HG03103 (cell line): ENCODE measurements at regions not wholly inside any gene's neighbourhood (a gene's known extent, or its start where the extent isn't known, plus 50 kb on each side); places are given as distances from the start of the nearest gene placed in this dataset.
A peak's percentile ranks its signal among the peaks of the same experiment; 100 is the strongest.
"Not testable (repeated sequence)": the region's sequence is repeated elsewhere in the genome, so short reads cannot be mapped to it uniquely, and the experiment has no call there.

Experiments used
- ATAC-seq: cut with Tn5 transposase; IDR thresholded peaks from one replicate; pipeline ENCODE4 v1.9.1; 2021; ENCODE audit warnings: low read depth; ENCODE audit not compliant: unreplicated experiment

DNA sequence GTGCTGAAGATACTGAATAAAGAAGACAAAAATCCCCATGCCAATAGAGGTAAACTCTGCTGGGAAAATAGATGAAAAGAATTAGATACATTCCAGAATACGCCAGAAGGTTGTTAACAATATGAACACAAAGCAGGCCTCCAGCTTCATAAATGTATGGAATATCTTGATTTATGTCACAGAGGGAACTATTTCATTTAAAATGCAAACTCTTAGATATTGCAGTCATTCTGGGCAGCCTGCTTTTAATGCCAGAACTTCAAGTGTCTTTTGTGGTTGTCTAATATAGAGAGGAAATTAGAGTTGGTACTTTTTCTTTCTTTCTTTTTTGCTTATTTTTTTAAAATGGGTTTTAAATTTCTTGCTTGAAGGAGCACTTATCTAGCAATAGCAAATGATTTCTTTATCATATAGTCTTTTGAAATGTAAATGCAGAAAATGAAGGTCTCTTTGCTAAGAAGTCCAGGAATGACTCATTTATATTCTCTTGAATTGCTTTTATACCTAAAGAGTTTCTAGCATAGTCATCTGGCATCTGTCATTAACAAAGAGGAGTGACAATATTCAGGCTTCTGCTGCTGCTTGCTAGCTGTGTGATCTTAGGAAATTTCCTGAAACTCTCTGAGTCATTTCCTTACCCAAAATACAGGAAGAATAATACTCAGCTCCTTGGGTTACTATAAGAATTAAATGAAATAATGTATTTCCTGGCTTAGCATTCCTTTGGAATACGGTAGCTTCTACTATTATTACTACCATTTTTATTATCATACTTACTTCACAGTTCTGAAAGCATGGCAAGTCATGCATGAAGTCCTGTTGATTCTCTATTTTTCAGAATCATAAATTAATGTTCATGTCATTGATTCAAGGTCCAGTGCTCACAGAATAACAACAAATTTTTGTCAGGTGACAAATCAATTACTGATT lies 527.6 kb downstream of the DIPK2A start:
- no peak for ATAC-seq

DNA sequence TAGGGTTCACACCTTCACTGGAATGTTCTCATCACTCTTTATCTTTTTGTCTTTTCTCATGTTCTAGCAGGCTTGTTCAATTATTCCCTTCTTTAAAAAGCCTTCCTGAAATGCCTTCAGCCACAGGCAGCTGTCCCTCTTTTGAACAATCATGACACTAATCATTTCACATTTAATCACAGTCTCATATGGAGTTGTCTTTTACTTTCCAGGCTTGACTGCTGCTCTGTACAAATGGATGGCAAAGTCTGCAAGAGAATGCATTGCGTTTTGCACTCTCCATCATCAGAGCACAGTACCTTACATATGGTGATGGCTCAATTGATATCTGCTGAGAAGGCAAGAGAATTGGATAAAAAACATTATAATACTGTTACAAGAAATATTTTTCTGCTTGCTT lies 529.8 kb downstream of the DIPK2A start:
- no peak for ATAC-seq

DNA sequence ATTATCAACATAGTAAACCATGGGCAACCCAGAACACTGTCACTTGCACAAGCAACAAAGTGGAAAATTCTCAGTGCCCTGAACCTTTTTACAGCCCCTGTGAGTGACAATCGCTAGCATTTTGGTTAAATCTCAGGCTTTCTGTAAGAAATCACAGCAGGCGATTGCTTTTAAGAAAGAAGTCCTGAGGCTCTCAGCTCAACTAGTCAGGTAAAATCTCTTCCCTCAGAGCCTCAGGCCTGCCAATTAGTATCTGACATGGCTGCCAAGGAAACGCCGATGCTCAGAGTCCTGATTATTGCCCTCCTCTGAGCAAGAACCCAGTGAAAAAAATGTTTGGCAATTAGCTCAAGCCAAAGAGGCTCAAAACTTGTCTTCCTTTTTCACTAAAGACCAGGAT lies 530.8 kb downstream of the DIPK2A start:
- no peak for ATAC-seq

DNA sequence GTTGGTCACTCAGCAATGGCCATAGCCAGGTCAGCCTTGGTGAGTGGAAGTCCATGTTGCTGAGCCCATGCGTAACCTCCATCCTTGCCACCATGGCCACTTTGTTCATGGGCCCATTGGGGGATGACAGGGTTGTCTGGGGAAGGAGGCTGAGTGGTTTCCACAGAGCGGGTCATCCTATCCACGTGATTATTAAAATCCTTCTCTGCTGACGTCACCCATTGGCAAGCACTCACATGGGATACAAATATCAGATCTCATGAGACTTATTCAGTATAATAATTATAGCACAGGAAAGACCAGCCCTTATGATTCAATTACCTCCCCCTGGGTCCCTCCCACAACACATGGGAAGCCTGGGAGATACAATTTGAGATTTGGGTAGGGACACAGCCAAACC lies 534.8 kb downstream of the DIPK2A start:
- not testable (repeated sequence) for ATAC-seq

DNA sequence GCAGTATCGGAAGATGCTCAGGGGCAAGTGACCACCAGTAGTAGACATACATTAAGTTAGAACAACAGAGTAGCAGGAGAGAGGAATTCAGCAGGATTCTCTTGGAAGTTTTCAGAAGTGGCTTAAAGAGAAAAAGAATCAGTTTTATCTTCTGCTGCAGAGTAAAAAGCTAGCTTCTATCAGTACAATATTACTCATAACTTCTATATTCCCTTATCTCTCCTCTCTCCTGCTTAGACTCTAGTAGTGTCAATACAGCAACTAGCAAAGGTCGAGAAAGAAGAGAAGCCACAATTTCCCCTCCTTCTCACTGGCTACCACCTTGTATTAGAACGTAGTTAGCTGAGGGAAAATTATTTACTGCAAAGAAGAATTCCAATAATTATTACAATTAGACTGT lies 539.7 kb downstream of the DIPK2A start:
- ATAC-seq, result no peak

DNA sequence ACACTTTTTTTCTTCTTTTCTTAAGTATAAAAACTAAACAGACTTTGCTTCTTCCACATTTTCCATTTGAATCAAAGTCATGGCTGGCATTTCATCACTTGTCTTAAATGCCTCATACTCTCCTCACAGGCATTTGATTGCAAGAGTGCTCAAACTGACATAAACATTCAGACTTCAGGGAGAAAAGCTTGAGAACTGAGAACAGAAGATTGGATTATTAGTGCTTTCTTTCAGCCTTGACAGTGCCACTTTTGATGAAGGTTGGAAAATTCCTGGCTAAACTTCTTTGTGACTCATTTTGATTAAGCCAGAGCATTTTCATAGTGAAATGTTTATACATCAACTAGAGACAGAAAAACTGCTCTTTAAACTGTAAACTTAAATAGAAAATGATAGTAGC lies 544.4 kb downstream of the DIPK2A start:
- ATAC-seq, result no peak

DNA sequence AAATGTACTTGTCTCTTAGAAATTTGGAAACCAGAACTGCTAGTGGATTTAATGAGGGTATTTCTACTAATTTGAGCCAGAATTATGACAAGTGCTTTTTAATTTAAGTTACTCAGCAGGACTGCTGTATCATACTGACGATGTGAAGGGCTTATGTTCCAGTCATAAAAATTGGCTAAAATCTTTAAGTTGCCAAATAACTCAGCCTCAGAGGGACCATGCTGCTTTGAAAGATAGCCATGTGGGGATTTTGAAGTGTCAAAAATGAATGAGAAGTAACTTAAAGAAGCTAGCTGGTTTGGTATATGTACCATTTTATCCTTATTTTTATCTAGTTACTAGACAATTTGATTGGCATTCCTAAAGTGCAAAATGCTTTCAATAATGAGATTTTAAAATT lies 545.0 kb downstream of the DIPK2A start:
- no peak for ATAC-seq

DNA sequence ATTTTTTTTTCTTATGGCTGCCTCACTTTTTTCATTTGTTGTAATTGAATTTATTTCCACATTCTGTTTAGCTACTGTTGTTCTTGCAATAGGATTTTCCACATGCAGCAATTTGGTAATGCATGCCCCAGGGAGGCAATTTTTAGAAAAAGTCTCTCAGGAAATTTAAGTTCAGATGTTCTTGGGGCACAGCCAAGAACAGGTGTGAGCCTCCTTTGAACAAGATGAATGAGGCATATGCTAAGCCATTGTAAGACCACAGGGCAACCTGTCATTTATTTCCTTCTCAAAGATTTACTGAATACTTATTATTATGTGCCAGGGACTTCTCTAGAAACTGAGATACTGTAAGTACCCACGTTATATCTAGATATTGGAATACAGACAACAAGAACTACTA lies 549.5 kb downstream of the DIPK2A start:
- no peak for ATAC-seq

DNA sequence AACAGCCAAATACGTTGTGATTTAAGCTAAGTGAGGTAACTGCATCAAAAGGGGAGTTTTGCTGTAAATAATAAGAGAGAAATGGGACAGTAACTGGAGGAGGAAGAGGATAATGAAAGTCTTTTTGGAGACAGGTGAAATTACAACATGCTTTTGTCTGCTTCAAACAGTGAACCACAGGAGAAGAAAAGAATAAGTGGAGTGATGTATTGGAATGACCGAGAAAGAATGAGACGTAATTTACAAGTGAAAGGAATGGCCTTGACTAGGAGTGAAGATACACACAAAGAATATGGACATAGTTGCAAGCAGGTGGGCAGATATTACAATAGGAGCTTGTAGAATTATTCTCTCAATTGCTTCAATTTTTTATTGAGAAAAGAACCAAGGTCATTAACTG lies 550.8 kb downstream of the DIPK2A start:
- ATAC-seq, result no peak

DNA sequence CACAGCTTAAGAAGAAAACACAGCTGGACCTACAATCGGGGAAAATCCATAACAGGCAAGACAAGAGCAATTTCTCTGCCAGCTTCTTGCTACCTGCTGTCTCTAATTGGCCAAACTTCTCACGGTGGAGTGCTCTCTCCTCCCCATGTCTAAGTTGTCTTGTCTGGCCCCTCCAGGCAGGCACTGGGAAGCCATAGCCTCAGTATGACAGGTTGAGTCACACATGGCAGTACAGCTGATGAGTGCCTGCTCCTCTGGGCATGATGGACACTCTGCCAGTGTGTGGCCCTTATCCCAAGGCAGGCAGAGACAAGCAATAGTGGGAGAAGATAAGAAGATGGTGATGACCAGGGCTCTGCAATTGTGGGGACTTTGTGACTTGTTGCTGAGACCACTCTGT lies 551.8 kb downstream of the DIPK2A start:
- ATAC-seq, result no peak

DNA sequence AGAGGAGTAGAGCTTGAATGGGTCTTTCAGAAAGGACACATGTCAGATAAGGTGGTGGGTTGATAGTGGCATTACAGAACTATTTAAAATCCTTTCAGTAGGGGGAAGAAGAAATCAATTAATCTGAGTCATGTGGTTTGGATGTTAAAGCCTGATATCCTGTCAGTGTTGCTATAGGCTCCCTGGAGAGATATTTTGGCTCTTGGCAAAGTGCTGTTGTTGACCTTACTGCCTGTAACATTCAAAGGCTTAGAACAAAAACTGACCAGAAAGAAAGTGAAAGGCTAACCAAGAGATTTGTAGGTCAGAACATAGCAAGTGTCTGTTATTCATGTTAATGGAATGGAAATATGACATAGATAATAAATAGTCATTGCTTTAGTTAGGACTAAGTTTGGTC lies 552.9 kb downstream of the DIPK2A start:
- no peak for ATAC-seq

DNA sequence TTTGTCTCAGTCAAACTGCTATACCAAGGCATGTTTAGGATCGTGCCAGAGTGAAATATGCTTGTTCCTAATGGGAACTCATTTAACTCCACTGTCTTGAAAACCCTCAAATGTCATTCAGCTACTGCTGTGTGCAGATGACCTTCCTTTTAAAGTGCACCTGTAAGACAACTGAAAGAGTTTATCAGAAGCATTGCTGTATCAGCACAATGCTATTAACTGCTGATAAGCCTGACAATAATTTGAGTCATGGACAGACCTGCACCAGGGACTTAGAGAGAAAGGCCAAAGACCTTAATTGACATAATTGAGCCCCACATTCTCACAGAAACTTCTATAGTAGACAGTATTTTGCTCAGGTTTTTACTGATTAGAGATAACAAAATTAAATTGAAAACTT lies 557.9 kb downstream of the DIPK2A start:
- no peak for ATAC-seq

DNA sequence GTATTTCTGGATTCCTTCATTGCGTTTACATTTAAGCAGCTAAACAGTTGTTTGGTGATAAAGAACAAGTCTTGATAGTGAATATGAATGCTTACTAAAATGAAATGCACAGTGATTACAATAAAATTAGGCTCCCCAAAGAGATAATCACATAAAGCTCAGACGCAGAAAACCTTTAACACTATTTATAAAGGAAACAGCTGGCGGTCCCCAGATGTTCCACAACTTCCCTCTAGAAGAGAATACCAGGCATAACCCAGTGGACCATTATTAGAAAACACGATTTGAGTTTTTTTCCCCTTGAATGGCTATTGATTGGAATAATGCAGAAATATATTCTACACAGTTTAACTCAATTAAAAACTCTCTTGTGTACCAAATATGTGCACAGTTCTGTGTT lies 573.2 kb downstream of the DIPK2A start:
- no peak for ATAC-seq

DNA sequence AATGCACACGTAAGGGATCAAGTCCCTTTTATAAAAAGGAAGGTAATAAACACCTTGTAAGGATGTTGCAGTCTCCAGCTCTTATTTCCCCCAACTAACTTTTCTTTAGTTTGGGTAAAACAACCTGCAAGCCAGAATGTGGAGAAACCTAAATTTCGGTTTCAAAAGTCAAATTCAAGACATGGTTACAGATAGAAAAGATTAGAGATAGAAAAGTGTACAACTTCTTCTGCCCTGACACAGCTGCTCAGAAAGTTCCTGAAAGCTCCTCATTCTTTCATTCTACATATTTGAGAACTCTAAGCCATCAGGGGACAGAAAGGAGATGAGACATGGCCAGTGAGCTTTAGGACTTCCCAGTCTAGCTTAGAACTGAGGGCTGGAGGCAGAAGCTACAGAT lies 574.9 kb downstream of the DIPK2A start:
- no peak for ATAC-seq

DNA sequence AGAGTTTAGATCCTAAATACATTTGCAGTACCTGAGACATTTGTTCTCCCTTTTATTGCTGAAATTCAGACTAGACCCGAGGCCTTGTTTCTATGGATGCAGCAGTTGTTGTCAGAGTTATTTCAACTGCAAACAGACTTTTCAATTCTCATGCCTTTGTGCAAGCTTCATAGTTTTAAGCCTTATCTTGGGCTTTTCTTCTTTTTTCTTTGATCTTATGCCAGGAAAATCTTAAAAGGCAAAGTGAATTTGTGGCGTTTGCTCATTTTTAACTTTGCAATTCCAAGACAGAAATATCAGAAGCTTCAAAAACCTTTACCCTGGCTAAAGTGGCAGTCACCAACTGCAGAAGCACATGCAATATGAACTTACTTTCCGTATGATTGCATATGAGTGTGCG lies 576.7 kb downstream of the DIPK2A start:
- no peak for ATAC-seq

DNA sequence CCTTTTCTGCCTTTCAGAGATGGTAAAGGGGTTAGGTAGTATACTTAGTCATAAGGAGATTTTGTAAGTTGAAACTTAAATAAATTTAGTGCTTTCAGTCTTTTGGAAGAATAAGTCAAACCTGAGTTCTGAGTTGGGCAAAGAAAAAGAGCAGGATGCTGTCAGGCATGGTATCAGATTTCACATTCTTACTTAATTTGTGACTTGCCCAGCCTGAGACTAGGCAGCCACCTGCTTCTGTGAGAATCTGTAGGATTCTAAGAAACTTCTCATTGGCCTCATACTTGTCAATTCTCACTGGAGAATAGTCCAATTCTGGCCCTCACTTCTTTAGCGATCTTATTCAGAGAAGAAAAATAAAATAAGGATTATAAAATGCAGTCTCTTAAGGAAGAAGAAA lies 577.5 kb downstream of the DIPK2A start:
- ATAC-seq, result no peak

DNA sequence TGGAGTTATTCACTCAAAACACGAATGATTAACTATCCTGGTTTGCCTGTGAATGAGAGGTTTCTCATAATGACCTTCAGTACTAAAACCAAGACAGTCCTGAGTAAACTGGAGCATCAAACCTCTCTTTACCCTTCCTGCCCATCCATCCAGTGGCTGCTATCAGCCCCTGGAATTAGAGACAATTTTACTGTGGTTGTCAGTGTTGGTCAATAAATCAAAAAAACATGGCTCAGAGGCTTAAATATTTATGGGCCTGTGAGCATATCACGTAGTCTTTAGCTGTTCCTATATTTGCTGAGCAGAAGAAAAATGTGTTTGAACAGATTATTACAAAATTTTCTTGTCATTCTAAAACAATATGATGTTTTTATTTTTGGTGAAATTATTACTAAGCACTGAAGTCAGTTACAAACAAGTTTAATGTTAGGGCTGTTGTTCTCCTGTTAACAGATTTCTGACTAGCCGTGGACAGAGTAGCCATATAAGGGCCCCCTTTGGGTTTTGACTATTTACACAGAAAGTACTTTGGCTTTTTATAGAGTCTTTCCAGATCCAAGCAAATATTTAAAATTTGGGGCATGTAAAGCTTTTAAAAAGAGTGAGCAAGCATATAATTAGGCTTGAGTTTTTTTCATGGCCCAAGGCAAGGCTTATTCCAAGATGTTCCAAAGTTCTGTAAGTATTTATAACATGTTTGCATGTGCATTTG lies 580.9 kb downstream of the DIPK2A start:
- ATAC-seq, result no peak

DNA sequence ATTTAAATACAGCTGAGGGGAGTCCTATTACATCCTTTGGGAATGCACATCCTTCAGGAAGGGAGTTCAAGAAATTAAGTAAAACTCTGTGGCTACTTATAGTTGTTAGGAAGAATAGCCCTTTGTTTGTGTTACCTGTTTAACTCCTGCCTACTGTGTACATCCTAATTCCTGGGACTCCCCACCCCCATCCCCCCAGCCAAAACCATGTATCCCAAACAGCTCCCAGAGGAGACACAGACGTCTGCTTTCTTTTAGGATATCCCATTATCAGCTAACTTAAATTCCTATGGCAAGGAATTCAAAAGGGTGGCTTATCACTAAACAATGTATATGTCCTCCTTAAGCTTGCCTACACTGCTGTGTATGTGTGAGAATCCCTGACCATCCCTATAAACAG lies 581.7 kb downstream of the DIPK2A start:
- no peak for ATAC-seq

DNA sequence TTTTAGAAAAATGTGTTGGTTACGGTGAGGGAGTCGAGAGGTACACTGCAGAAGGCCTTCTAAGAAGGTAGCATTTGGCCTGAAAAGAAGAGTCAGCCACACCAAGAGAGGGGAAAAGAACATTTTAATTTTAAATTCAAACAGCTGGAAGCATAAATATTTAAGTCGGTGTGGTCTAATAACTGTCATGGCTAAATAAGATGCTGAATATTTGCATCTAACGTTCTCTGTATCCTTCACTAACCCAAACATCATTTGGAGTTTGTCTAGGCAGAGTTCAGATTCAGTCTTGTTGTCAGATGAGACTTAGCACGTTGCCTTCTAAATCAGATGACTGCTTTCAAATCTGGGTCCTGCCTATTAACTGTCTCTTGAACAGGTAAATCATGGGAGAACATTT lies 583.3 kb downstream of the DIPK2A start:
- no peak for ATAC-seq

DNA sequence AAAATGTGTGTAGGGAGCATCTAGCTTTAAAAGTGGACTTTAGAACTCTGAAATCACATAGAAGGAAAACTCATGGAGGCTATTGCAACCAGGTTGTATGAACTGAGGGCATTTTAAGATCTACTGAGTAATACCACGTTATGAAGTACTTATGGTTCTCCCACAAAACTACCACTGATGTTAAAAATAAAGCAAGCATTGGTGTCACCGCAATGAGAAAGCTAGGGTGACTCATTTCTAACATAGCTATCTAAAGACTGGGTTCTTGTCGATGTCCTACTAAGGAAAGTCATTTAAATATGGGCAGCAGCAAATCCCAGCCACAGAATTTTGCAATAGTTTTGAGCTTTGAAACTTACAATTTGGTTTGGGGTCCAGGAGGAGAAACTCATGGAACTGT lies 584.8 kb downstream of the DIPK2A start:
- peak; percentile 93 for ATAC-seq

DNA sequence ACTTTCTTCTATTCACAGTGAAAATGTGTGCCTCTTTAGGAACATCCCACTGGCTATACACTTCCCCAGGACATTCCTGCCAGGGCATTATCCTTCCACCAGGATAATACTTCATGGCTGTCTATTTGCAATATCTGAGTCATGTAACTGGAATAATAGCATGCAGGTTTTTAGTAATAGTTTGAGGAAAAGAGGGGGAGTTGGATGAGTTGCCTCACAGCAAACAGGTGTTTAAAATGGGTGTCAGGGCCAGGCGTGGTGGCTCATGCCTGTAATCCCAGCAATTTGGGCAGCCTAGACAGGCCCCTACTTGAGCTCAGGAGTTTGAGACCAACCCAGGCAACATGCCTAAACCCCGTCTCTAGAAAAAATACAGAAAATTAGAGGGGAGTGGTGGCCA lies 585.9 kb downstream of the DIPK2A start:
- no peak for ATAC-seq

DNA sequence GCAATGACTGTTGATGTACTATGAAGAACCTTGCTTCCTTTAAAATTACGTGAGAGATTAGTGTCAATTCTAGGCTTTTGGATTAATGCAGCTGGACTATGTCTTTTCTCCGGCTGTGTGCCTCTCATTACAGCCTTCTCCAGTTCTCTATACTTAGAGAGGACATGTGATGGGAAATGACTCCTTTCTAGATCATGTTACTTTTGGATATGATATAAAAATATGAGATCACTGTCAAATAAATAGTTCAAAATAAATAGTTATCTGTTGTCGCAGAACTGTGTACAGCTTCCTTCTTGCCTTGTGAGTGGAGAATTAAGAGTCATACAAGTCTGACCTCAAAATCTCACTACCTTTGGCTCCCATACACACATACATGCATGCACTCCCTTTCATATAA lies 592.4 kb downstream of the DIPK2A start:
- no peak for ATAC-seq
